IMR-90 (cell line): ENCODE measurements at regions not wholly inside any gene's neighbourhood (a gene's known extent, or its start where the extent isn't known, plus 50 kb on each side); places are given as distances from the start of the nearest gene placed in this dataset.

Source experiments
- ATAC-seq: fragments of 200-7000 bp; cut with Tn5 transposase; 2 replicates; pipeline ENCODE4 v1.9.1; 2020; ENCODE audit warnings: low read depth, mild to moderate bottlenecking, moderate library complexity
- BruUV-seq: library from RNA; stranded (reverse); fragments of 400-500 nt; replicated peaks from 2 replicates; lab custom pipeline; 2021; lab: Mats Ljungman, UMichigan
- CTCF ChIA-PET: fragments of 300-600 bp; formaldehyde crosslinking; extraction: SDS; loops from one replicate; lab custom pipeline; 2021; ENCODE audit warnings: antibody characterized with exemption; lab: Yijun Ruan, JAX
- POLR2A ChIA-PET: fragments of 300-600 bp; sonication (Branson Sonifier 250); formaldehyde crosslinking; loops from one replicate; lab custom pipeline; 2022; ENCODE audit warnings: antibody characterized with exemption; ENCODE audit not compliant: unreplicated experiment; lab: Charles Lee
- DNase-seq: peaks from one replicate; pipeline ENCODE4 v3.0.0; 2013
- H2AFZ ChIP-seq: replicated peaks from 2 replicates; pipeline ENCODE3; 2013; ENCODE audit warnings: low read length, mild to moderate bottlenecking; ENCODE audit not compliant: poor library complexity
- H2AK5ac ChIP-seq: 2 replicates; pipeline ENCODE4 v1.6.1; 2013; ENCODE audit warnings: low read depth, low read length, inconsistent platforms
- H2AK9ac ChIP-seq: replicated peaks from 2 replicates; pipeline ENCODE3; 2013; ENCODE audit warnings: mild to moderate bottlenecking, low read depth, low read length, moderate library complexity; ENCODE audit not compliant: poor library complexity
- H2BK120ac ChIP-seq: 2 replicates; pipeline ENCODE4 v1.6.1; 2013; ENCODE audit warnings: low read depth, low read length, inconsistent platforms
- H2BK15ac ChIP-seq: 3 replicates; pipeline ENCODE4 v1.6.1; 2013; ENCODE audit warnings: low read depth, low read length, inconsistent platforms
- H2BK20ac ChIP-seq: 2 replicates; pipeline ENCODE4 v1.6.1; 2013; ENCODE audit warnings: low read depth, mild to moderate bottlenecking, inconsistent platforms, low read length, moderate library complexity
- H2BK5ac ChIP-seq: 2 replicates; pipeline ENCODE4 v1.6.1; 2013; ENCODE audit warnings: mild to moderate bottlenecking, low read depth, low read length, inconsistent platforms; ENCODE audit not compliant: poor library complexity, severe bottlenecking
- H3K14ac ChIP-seq: replicated peaks from 2 replicates; pipeline ENCODE4 v1.6.1; 2013; ENCODE audit warnings: low read depth, low read length, inconsistent platforms
- H3K18ac ChIP-seq: 2 replicates; pipeline ENCODE4 v1.6.1; 2013; ENCODE audit warnings: low read depth, low read length, control low read depth
- H3K23ac ChIP-seq: 2 replicates; pipeline ENCODE4 v1.6.1; 2013; ENCODE audit warnings: low read depth, low read length, inconsistent platforms
- H3K27ac ChIP-seq: 2 replicates; pipeline ENCODE4 v1.5.1; 2013; ENCODE audit warnings: mild to moderate bottlenecking, control low read depth, low read length; ENCODE audit not compliant: insufficient read depth
- H3K27me3 ChIP-seq: 2 replicates; pipeline ENCODE4 v1.6.1; 2013; ENCODE audit warnings: low read length; ENCODE audit not compliant: control insufficient read depth, insufficient read depth
- H3K36me3 ChIP-seq: 2 replicates; pipeline ENCODE4 v1.6.1; 2013; ENCODE audit warnings: low read length, mixed read lengths; ENCODE audit not compliant: control insufficient read depth, insufficient read depth
- H3K4ac ChIP-seq: 2 replicates; pipeline ENCODE4 v1.6.1; 2013; ENCODE audit warnings: low read depth, low read length, inconsistent platforms
- H3K4me1 ChIP-seq: 2 replicates; pipeline ENCODE4 v1.6.1; 2013; ENCODE audit warnings: low read length, mixed read lengths; ENCODE audit not compliant: control insufficient read depth, insufficient read depth
- H3K4me2 ChIP-seq: 2 replicates; pipeline ENCODE4 v1.6.1; 2013; ENCODE audit warnings: low read depth, mild to moderate bottlenecking, control low read depth, low read length, moderate library complexity
- H3K4me3 ChIP-seq: 2 replicates; pipeline ENCODE4 v1.5.1; 2013; ENCODE audit warnings: low read depth, mild to moderate bottlenecking, control low read depth, low read length, moderate library complexity; ENCODE audit not compliant: insufficient read depth
- H3K56ac ChIP-seq: 2 replicates; pipeline ENCODE4 v1.6.1; 2013; ENCODE audit warnings: low read length, inconsistent platforms; ENCODE audit not compliant: insufficient read depth; ENCODE audit errors: extremely low read depth
- H3K79me1 ChIP-seq, 2 experiments: 2 replicates each; pipeline ENCODE4 v1.6.1; 2013; ENCODE audit warnings: low read length in 2 of 2, inconsistent platforms in 1 of 2, low read depth in 1 of 2
- H3K9ac ChIP-seq: 2 replicates; pipeline ENCODE4 v1.6.1; 2013; ENCODE audit warnings: low read depth, low read length, control low read depth
- H3K9me1 ChIP-seq: 2 replicates; pipeline ENCODE4 v1.6.1; 2013; ENCODE audit warnings: low read length, inconsistent platforms; ENCODE audit not compliant: insufficient read depth
- H3K9me3 ChIP-seq: 2 replicates; pipeline ENCODE4 v1.6.1; 2013; ENCODE audit warnings: low read length; ENCODE audit not compliant: control insufficient read depth, insufficient read depth
- H4K20me1 ChIP-seq: 2 replicates; pipeline ENCODE4 v1.6.1; 2013; ENCODE audit warnings: low read length, inconsistent platforms; ENCODE audit not compliant: insufficient read depth
- H4K5ac ChIP-seq: 2 replicates; pipeline ENCODE4 v1.6.1; 2013; ENCODE audit warnings: mild to moderate bottlenecking, low read depth, low read length, control low read depth
- H4K8ac ChIP-seq, 2 experiments: 2 replicates each; pipeline ENCODE4 v1.6.1; 2013; ENCODE audit warnings: low read depth in 2 of 2, low read length in 2 of 2, control low read depth in 1 of 2, inconsistent platforms in 1 of 2
- H4K91ac ChIP-seq: 2 replicates; pipeline ENCODE4 v1.6.1; 2013; ENCODE audit warnings: low read depth, low read length, inconsistent platforms; ENCODE audit not compliant: insufficient read depth
- CHD1 ChIP-seq: IDR thresholded peaks from 2 replicates; pipeline ENCODE4 v1.6.1; 2012; ENCODE audit warnings: low read depth, low read length, improper control_type of control experiment
- MAZ ChIP-seq: IDR thresholded peaks from 2 replicates; pipeline ENCODE4 v1.6.1; 2012; ENCODE audit warnings: low read depth, mild to moderate bottlenecking, low read length, improper control_type of control experiment, moderate library complexity, borderline replicate concordance
- MXI1 ChIP-seq: IDR thresholded peaks from 2 replicates; pipeline ENCODE4 v1.6.1; 2012; ENCODE audit warnings: low read depth, mild to moderate bottlenecking, low read length, moderate library complexity, borderline replicate concordance
- NFE2L2 ChIP-seq: fragments of 150-350 bp; IDR thresholded peaks from 2 replicates; pipeline ENCODE4 v1.6.1; 2016; ENCODE audit warnings: low read depth, mild to moderate bottlenecking, low read length
- RCOR1 ChIP-seq: IDR thresholded peaks from 2 replicates; pipeline ENCODE4 v1.6.1; 2012; ENCODE audit warnings: mild to moderate bottlenecking, low read length, improper control_type of control experiment; ENCODE audit not compliant: insufficient replicate concordance
- SMC3 ChIP-seq: fragments of 150-350 bp; IDR thresholded peaks from 2 replicates; pipeline ENCODE4 v1.6.1; 2016; ENCODE audit warnings: low read depth, mild to moderate bottlenecking, antibody characterized with exemption, low read length, moderate library complexity
- WGBS, 2 experiments: methylation state at CpG; one replicate each; pipeline versions ENCODE4 v1.1.5 to v1.1.7; 2013; ENCODE audit warnings: missing lambda C conversion rate in 2 of 2; ENCODE audit not compliant: insufficient read length in 1 of 2; ENCODE audit errors: extremely low coverage in 2 of 2; 5-methylcytosine and 5-hydroxymethylcytosine counted together
- dilution Hi-C: fragments of 300-500 bp; cut with HindIII; formaldehyde crosslinking; loops from one replicate; pipeline ENCODE4 v1.14.3; 2018; ENCODE audit warnings: low sequenced_read_pairs; ENCODE audit not compliant: unreplicated experiment
- in situ Hi-C: fragments of 300-500 bp; cut with MboI; formaldehyde crosslinking; loops from 3 replicates; pipeline ENCODE4 v1.14.3; 2019; ENCODE audit warnings: low sequenced_read_pairs, inconsistent platforms, mixed read lengths
- intact Hi-C: fragments of 100-400 bp; cut with micrococcal nuclease; formaldehyde crosslinking; loops from 2 replicates; pipeline ENCODE4 v1.10.0; 2022
- TF ChIP-seq, protein P1 (sequence below): fragments of 150-350 bp; IDR thresholded peaks from 2 replicates; pipeline ENCODE4 v1.6.1; 2017; ENCODE audit warnings: mild to moderate bottlenecking, antibody characterized with exemption, low read length, low read depth
- TF ChIP-seq, protein P2 (sequence below): fragments of 150-350 bp; IDR thresholded peaks from 2 replicates; pipeline ENCODE4 v1.6.1; 2016; ENCODE audit warnings: low read depth, mild to moderate bottlenecking, low read length, moderate library complexity, borderline replicate concordance

DNA sequence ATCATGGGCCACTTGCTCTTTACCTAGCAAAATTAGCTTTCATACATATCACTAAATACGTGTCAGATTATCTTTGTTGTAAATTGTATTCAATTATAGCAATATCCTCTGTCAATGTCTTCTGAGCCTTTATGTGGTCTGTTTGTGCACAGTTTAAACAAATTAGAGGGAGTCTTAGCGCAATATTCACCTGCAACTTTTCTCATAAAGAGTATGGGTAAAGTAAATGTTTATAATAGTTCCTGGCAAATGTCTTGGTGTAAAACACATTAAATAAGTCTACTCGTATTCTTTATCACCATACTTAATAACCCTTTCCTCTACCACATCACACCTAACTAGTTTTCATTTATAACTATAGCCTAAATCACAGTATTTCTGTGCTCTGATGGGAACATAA, 169.0 kb downstream of the PCSK1 start:
- Histone ChIP-seq H2AFZ (no peak overlapping the region), H3K18ac (no peak overlapping the region), H3K79me1 (no peaks in the 10 kb centered on the region), H3K9me1 (no peaks in the 10 kb centered on the region), H2BK15ac (no peak overlapping the region), H3K4ac (no peak overlapping the region), H3K14ac (no peak overlapping the region), H3K9ac (no peak overlapping the region), H3K9me3 (peaks cover 4% of the 10 kb centered on the region), H3K27ac (no peak overlapping the region), H4K8ac (no peak overlapping the region), H3K27me3 (no peaks in the 10 kb centered on the region), H3K23ac (no peak overlapping the region), H2AK5ac (no peak overlapping the region), H3K4me3 (no peak overlapping the region), H4K91ac (no peak overlapping the region), H4K20me1 (no peaks in the 10 kb centered on the region), H2AK9ac (no peak overlapping the region), H4K5ac (no peak overlapping the region), H3K4me2 (no peak overlapping the region), H2BK120ac (no peak overlapping the region), H3K4me1 (peaks cover 8% of the 10 kb centered on the region), H2BK20ac (no peak overlapping the region), H2BK5ac (no peak overlapping the region), H3K36me3 (no peaks in the 10 kb centered on the region), H3K56ac (no peak overlapping the region)
- CTCF ChIA-PET, result no interaction called here
- no peak for ATAC-seq
- DNase-seq, result no peak
- 100% methylated on average over 1 of the region's 3 CpGs; no CpG with 5 or more reads in 1 of the 2 experiments for WGBS, 2 experiments
- no peak for TF ChIP-seq CHD1
- TF ChIP-seq, protein P1, sequence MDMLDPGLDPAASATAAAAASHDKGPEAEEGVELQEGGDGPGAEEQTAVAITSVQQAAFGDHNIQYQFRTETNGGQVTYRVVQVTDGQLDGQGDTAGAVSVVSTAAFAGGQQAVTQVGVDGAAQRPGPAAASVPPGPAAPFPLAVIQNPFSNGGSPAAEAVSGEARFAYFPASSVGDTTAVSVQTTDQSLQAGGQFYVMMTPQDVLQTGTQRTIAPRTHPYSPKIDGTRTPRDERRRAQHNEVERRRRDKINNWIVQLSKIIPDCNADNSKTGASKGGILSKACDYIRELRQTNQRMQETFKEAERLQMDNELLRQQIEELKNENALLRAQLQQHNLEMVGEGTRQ, result no peak
- no peak for TF ChIP-seq RCOR1
- TF ChIP-seq MXI1, result no peak
- TF ChIP-seq MAZ, result no peak
- TF ChIP-seq SMC3, result no peak
- TF ChIP-seq NFE2L2, result no peak
- TF ChIP-seq, protein P2, sequence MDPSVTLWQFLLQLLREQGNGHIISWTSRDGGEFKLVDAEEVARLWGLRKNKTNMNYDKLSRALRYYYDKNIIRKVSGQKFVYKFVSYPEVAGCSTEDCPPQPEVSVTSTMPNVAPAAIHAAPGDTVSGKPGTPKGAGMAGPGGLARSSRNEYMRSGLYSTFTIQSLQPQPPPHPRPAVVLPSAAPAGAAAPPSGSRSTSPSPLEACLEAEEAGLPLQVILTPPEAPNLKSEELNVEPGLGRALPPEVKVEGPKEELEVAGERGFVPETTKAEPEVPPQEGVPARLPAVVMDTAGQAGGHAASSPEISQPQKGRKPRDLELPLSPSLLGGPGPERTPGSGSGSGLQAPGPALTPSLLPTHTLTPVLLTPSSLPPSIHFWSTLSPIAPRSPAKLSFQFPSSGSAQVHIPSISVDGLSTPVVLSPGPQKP, result no peak
- intact Hi-C loops (no loop called here), dilution Hi-C loops (no loop called here), in situ Hi-C loops (no loop called here)
- no TSS peak for BruUV-seq
- POLR2A ChIA-PET, result no interaction called here
